ENCODE measurements at regions not wholly inside any gene's neighbourhood (a gene's known extent, or its start where the extent isn't known, plus 50 kb on each side); places are given as distances from the start of the nearest gene placed in this dataset.

DNA sequence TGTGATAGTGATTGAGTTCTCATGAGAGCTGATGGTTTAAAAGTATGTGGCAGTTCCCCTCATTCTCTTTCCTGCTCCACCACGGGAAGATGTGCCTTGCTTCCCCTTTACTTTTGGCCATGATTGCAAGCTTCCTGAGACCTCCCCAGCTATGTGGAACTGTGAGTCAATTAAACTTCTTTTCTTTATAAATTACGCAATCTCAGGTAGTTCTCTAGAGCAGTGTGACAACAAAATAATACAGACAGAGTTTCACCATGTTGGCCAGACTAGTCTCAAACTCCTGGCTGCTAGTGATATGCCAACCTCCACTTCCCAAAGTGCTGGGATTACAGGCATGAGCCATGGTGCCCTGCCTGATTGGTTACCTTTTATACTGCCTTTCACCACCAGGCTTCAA is 755.2 kb downstream of the METTL15 start:
- no peaks in the 10 kb centered on the region for H3K9me3 ChIP-seq (ENCODE audit: control insufficient read depth in 5 of 5, low read length in 5 of 5)
- no peaks in the 10 kb centered on the region for H3K4me1 ChIP-seq (ENCODE audit: control insufficient read depth in 5 of 5, insufficient read depth in 5 of 5, low read length in 5 of 5)
- no peak overlapping the region for H3K9ac ChIP-seq (ENCODE audit: low read length in 5 of 5)
- no peaks in the 10 kb centered on the region for H3K36me3 ChIP-seq (ENCODE audit: control insufficient read depth in 5 of 5, insufficient read depth in 5 of 5, low read length in 5 of 5)
- no peaks in the 10 kb centered on the region for H3K27me3 ChIP-seq (ENCODE audit: control insufficient read depth in 5 of 5, insufficient read depth in 4 of 5, low read length in 5 of 5)
- H3K4me3 ChIP-seq (ENCODE audit: low read depth in 1 of 5, low read length in 5 of 5), result no peak overlapping the region
- no peak overlapping the region for H3K27ac ChIP-seq (ENCODE audit: low read depth, low read length)

DNA sequence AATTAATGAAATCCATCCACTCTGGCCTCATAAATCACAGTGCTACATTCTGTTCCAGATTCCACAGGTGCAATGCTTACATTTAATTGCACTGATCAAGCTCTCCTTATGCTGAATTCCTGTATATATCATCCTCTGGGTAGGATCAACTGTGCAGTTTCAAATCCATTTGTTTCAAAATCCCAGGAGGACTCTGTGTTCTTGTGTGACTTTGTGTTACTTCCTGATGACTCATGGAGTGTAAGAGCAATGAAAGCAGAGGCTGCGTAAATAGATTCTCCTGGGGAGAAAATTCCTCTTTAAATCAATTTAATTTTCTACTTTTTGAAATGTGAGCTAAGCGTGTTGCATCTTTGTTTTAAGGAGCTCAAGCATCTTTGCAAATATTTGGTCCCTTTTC is 752.7 kb downstream of the METTL15 start:
- no peak overlapping the region for H3K27ac ChIP-seq (ENCODE audit: low read depth, low read length)

DNA sequence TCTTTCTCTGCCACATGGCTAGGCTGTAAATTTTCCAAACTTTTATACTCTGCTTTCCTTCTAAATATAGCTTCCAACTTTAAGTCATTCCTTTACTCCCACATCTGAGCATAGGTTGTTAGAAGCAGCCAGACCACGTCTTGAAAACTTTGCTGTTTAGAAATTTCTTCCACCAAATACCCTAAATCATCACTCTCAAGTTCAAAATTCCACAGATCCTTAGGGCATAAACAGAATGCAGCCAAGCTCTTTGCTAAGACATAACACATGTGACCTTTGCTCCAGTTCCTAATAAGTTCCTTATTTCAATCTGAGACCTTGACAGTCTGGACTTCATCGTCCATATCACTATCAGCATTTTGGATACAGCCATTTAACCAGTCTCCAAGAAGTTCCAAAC is 749.9 kb downstream of the METTL15 start:
- Histone ChIP-seq H3K27ac (ENCODE audit: low read depth, low read length) (no peak overlapping the region), H3K4me3 (ENCODE audit: low read depth in 1 of 5, low read length in 5 of 5) (no peak overlapping the region), H3K9me3 (ENCODE audit: control insufficient read depth in 5 of 5, low read length in 5 of 5) (peaks cover 0 to 11% (median 5%) of the 10 kb centered on the region in 5 donors), H3K27me3 (ENCODE audit: control insufficient read depth in 5 of 5, insufficient read depth in 4 of 5, low read length in 5 of 5) (no peaks in the 10 kb centered on the region), H3K36me3 (ENCODE audit: control insufficient read depth in 5 of 5, insufficient read depth in 5 of 5, low read length in 5 of 5) (no peaks in the 10 kb centered on the region), H3K9ac (ENCODE audit: low read length in 5 of 5) (no peak overlapping the region), H3K4me1 (ENCODE audit: control insufficient read depth in 5 of 5, insufficient read depth in 5 of 5, low read length in 5 of 5) (no peaks in the 10 kb centered on the region)

More for the DNA sequence above, 752.7 kb downstream of the METTL15 start:
- Histone ChIP-seq H3K9me3 (ENCODE audit: control insufficient read depth in 5 of 5, low read length in 5 of 5) (peaks cover 0 to 11% (median 5%) of the 10 kb centered on the region in 5 donors), H3K4me1 (ENCODE audit: control insufficient read depth in 5 of 5, insufficient read depth in 5 of 5, low read length in 5 of 5) (no peaks in the 10 kb centered on the region), H3K36me3 (ENCODE audit: control insufficient read depth in 5 of 5, insufficient read depth in 5 of 5, low read length in 5 of 5) (no peaks in the 10 kb centered on the region), H3K4me3 (ENCODE audit: low read depth in 1 of 5, low read length in 5 of 5) (no peak overlapping the region), H3K9ac (ENCODE audit: low read length in 5 of 5) (no peak overlapping the region), H3K27me3 (ENCODE audit: control insufficient read depth in 5 of 5, insufficient read depth in 4 of 5, low read length in 5 of 5) (no peaks in the 10 kb centered on the region)

DNA sequence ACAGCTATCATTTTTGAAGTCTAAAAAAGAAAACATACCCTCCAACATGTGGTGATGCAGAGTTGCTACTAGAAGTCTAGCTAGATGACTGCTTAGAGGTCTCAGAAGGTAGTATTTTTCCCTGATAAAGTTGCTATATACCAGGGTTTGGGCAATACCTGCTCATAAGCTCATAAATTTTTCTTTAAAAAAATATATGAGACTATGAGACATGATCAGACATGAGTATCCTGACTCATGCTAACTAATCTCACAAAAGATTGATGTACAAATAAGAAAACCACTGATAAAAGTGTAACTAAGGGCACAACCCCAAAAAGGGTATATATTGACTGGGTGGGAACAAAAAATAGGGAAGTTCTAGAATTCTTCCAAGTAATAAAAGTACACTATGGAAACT is 740.9 kb downstream of the METTL15 start:
- Histone ChIP-seq H3K36me3 (ENCODE audit: control insufficient read depth in 5 of 5, insufficient read depth in 5 of 5, low read length in 5 of 5) (no peaks in the 10 kb centered on the region), H3K4me1 (ENCODE audit: control insufficient read depth in 5 of 5, insufficient read depth in 5 of 5, low read length in 5 of 5) (no peaks in the 10 kb centered on the region), H3K9me3 (ENCODE audit: control insufficient read depth in 5 of 5, low read length in 5 of 5) (peaks cover 0 to 7% (median 2%) of the 10 kb centered on the region in 5 donors), H3K4me3 (ENCODE audit: low read depth in 1 of 5, low read length in 5 of 5) (no peak overlapping the region), H3K27me3 (ENCODE audit: control insufficient read depth in 5 of 5, insufficient read depth in 4 of 5, low read length in 5 of 5) (no peaks in the 10 kb centered on the region), H3K9ac (ENCODE audit: low read length in 5 of 5) (no peak overlapping the region), H3K27ac (ENCODE audit: low read depth, low read length) (no peak overlapping the region)

DNA sequence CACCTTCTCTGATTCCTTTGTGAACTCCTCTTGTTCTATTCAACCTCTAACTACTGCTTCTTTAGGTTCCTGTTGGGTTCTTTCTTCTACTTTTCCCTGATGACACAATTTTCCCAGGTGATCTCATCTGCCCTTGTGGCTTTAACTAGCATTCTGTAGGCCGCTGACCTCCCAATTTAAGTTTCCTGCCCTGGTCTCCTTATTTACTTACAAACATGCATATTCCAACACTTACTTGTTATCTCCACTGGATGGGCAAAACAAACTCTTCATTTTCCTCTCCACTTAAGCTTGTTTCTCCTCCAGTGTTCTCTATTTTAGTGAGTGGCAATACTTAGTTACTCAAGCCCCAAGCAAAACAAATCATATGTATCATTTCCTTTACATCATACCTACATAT is 734.5 kb downstream of the METTL15 start:
- H3K9ac ChIP-seq (ENCODE audit: low read length in 5 of 5), result no peak overlapping the region
- no peak overlapping the region for H3K4me3 ChIP-seq (ENCODE audit: low read depth in 1 of 5, low read length in 5 of 5)
- H3K4me1 ChIP-seq (ENCODE audit: control insufficient read depth in 5 of 5, insufficient read depth in 5 of 5, low read length in 5 of 5), result no peaks in the 10 kb centered on the region
- no peak overlapping the region for H3K27ac ChIP-seq (ENCODE audit: low read depth, low read length)
- H3K36me3 ChIP-seq (ENCODE audit: control insufficient read depth in 5 of 5, insufficient read depth in 5 of 5, low read length in 5 of 5), result no peaks in the 10 kb centered on the region
- no peaks in the 10 kb centered on the region for H3K27me3 ChIP-seq (ENCODE audit: control insufficient read depth in 5 of 5, insufficient read depth in 4 of 5, low read length in 5 of 5)
- H3K9me3 ChIP-seq (ENCODE audit: control insufficient read depth in 5 of 5, low read length in 5 of 5), result peaks cover 0 to 2% (median 0%) of the 10 kb centered on the region in 5 donors

DNA sequence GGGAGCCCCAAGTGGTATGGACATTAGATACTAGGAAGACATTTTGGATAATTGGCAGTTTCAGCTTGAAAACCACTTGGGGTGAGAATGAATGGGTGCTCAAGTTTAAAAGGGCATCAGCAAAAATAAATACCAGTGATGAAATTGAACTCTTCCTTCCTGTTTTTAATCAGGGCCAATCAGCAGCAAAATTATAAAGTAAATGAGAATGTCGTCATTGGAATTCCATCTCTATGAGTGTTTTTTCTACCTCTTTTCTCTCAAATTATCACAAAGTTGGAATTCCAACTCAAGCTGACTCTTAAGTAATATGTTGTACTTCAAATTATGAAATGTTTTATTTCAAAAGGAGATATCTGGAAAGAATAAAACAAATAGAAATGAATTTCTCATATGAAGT is 730.6 kb downstream of the METTL15 start:
- Histone ChIP-seq H3K27ac (ENCODE audit: low read depth, low read length) (no peak overlapping the region), H3K4me3 (ENCODE audit: low read depth in 1 of 5, low read length in 5 of 5) (no peak overlapping the region), H3K36me3 (ENCODE audit: control insufficient read depth in 5 of 5, insufficient read depth in 5 of 5, low read length in 5 of 5) (no peaks in the 10 kb centered on the region), H3K27me3 (ENCODE audit: control insufficient read depth in 5 of 5, insufficient read depth in 4 of 5, low read length in 5 of 5) (no peaks in the 10 kb centered on the region), H3K9ac (ENCODE audit: low read length in 5 of 5) (no peak overlapping the region), H3K9me3 (ENCODE audit: control insufficient read depth in 5 of 5, low read length in 5 of 5) (peaks cover 0 to 2% (median 0%) of the 10 kb centered on the region in 5 donors), H3K4me1 (ENCODE audit: control insufficient read depth in 5 of 5, insufficient read depth in 5 of 5, low read length in 5 of 5) (no peaks in the 10 kb centered on the region)

DNA sequence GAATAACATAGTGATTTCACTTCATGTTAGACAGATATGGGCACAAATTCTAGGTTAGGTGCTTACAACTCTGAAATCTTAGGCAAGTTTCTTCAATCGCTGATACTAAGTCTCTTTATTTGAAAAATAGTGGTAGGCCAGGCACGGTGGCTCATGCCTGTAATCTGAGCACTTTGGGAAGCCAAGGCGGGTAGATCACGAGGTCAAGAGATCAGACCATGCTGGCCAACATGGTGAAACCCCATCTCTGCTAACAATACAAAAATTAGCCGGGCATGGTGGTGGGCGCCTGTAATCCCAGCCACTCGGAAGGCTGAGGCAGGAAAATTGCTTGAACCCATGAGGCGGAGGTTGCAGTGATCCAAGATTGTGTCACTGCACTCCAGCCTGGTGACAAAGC is 729.4 kb downstream of the METTL15 start:
- Histone ChIP-seq H3K27me3 (ENCODE audit: control insufficient read depth in 5 of 5, insufficient read depth in 4 of 5, low read length in 5 of 5) (no peaks in the 10 kb centered on the region), H3K36me3 (ENCODE audit: control insufficient read depth in 5 of 5, insufficient read depth in 5 of 5, low read length in 5 of 5) (no peaks in the 10 kb centered on the region), H3K9me3 (ENCODE audit: control insufficient read depth in 5 of 5, low read length in 5 of 5) (peaks cover 0 to 2% (median 0%) of the 10 kb centered on the region in 5 donors), H3K4me3 (ENCODE audit: low read depth in 1 of 5, low read length in 5 of 5) (no peak overlapping the region), H3K27ac (ENCODE audit: low read depth, low read length) (no peak overlapping the region), H3K4me1 (ENCODE audit: control insufficient read depth in 5 of 5, insufficient read depth in 5 of 5, low read length in 5 of 5) (no peaks in the 10 kb centered on the region), H3K9ac (ENCODE audit: low read length in 5 of 5) (no peak overlapping the region)

DNA sequence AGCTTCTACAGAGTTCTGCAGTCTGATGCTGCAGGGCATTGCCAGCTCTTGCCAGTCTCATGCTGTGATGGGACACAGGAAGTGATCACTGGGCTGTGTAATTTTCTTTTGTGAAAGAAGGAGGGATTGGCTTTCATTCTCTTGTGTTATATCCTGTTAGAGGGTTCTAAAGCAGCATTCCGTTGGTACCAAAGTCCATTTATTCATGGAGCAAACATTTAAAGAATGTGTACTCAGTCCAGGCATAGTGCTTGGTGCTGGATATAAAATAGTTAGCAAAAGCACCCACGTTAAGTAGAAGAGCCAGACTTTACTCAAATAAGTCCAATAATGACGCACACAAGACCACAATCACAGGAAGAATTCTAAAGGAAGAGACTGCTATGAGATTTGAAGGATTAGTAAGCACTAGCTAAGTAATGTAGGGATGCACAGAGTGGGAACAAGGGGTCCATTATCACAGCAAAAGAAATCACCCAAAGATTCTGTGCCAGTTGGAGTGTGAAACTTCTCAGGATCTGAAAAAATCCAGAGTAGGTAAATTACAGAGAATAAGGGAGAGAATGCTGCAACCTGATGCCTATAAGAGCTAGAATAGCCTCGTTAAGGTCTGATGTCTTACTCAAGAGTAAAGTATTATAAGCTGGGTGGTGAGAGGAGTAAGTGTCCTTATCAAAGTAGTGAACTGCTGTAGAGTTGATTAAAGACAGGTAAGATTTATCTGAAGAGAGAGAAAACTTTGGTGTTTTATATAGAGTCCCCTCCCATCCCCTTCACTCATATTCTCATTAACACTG is 728.3 kb downstream of the METTL15 start:
- Histone ChIP-seq H3K9me3 (ENCODE audit: control insufficient read depth in 5 of 5, low read length in 5 of 5) (peaks cover 0 to 2% (median 0%) of the 10 kb centered on the region in 5 donors), H3K4me3 (ENCODE audit: low read depth in 1 of 5, low read length in 5 of 5) (no peak overlapping the region), H3K27ac (ENCODE audit: low read depth, low read length) (no peak overlapping the region), H3K27me3 (ENCODE audit: control insufficient read depth in 5 of 5, insufficient read depth in 4 of 5, low read length in 5 of 5) (no peaks in the 10 kb centered on the region), H3K4me1 (ENCODE audit: control insufficient read depth in 5 of 5, insufficient read depth in 5 of 5, low read length in 5 of 5) (no peaks in the 10 kb centered on the region), H3K9ac (ENCODE audit: low read length in 5 of 5) (no peak overlapping the region), H3K36me3 (ENCODE audit: control insufficient read depth in 5 of 5, insufficient read depth in 5 of 5, low read length in 5 of 5) (no peaks in the 10 kb centered on the region)

DNA sequence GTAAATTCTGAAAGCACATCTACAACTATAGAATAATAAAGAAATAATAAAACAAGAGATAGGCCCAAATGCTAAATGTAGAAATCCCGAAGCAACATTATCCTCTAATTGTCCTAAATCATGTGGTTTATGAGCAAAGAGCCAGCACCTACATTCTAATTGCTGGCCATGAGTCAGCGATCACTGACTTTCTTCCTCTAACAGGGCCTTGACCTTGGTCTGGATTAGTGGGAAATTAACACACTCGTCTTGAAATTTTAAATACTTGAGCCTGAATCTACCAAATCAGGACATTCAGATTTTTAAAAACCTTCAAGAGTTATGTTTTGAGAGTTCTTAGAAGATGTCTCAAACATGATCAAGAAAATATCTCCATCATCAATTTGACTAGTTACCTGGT is 727.6 kb downstream of the METTL15 start:
- peaks cover 0 to 2% (median 0%) of the 10 kb centered on the region in 5 donors for H3K9me3 ChIP-seq (ENCODE audit: control insufficient read depth in 5 of 5, low read length in 5 of 5)

DNA sequence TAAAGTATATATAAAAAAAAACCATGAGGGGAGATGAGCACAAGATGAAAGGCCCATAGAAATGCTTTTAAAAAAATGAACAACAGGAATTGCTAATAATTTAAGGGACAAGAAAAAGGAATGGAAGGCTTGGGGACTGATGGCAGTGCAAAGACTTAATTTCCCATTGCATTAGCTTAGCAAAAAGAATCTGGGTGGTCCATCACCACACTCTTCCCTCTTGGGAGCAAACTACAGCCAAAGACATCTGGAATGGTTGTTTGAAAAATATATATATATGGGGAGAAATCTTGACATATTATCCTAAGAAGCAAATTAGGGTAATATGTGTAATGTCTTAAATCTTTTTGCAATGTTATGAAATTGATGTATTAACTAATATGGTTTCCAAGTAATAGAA is 727.1 kb downstream of the METTL15 start:
- Histone ChIP-seq H3K4me3 (ENCODE audit: low read depth in 1 of 5, low read length in 5 of 5) (no peak overlapping the region), H3K27me3 (ENCODE audit: control insufficient read depth in 5 of 5, insufficient read depth in 4 of 5, low read length in 5 of 5) (no peaks in the 10 kb centered on the region), H3K27ac (ENCODE audit: low read depth, low read length) (no peak overlapping the region), H3K4me1 (ENCODE audit: control insufficient read depth in 5 of 5, insufficient read depth in 5 of 5, low read length in 5 of 5) (no peaks in the 10 kb centered on the region), H3K9me3 (ENCODE audit: control insufficient read depth in 5 of 5, low read length in 5 of 5) (peaks cover 0 to 2% (median 0%) of the 10 kb centered on the region in 5 donors), H3K9ac (ENCODE audit: low read length in 5 of 5) (no peak overlapping the region), H3K36me3 (ENCODE audit: control insufficient read depth in 5 of 5, insufficient read depth in 5 of 5, low read length in 5 of 5) (no peaks in the 10 kb centered on the region)

More for the DNA sequence above, 727.6 kb downstream of the METTL15 start:
- Histone ChIP-seq H3K27ac (ENCODE audit: low read depth, low read length) (no peak overlapping the region), H3K4me1 (ENCODE audit: control insufficient read depth in 5 of 5, insufficient read depth in 5 of 5, low read length in 5 of 5) (no peaks in the 10 kb centered on the region), H3K27me3 (ENCODE audit: control insufficient read depth in 5 of 5, insufficient read depth in 4 of 5, low read length in 5 of 5) (no peaks in the 10 kb centered on the region), H3K4me3 (ENCODE audit: low read depth in 1 of 5, low read length in 5 of 5) (no peak overlapping the region), H3K36me3 (ENCODE audit: control insufficient read depth in 5 of 5, insufficient read depth in 5 of 5, low read length in 5 of 5) (no peaks in the 10 kb centered on the region), H3K9ac (ENCODE audit: low read length in 5 of 5) (no peak overlapping the region)

Measured in subcutaneous abdominal adipose tissue (tissue), 5 donors.